Stimulated activated CD8-positive, alpha-beta memory T cell treated with anti-CD3 and anti-CD28 coated beads, Interleukin-7, amount 100 ng/mL, for 24 hours (primary cell): ENCODE measurements at regions not wholly inside any gene's neighbourhood (a gene's known extent, or its start where the extent isn't known, plus 50 kb on each side); places are given as distances from the start of the nearest gene placed in this dataset.
"Not testable (repeated sequence)": the region's sequence is repeated elsewhere in the genome, so short reads cannot be mapped to it uniquely, and the experiment has no call there.

Source experiments
- DNase-seq: peaks from one replicate; pipeline ENCODE4 v3.0.0-alpha.2; 2020; ENCODE audit warnings: low read depth

DNA sequence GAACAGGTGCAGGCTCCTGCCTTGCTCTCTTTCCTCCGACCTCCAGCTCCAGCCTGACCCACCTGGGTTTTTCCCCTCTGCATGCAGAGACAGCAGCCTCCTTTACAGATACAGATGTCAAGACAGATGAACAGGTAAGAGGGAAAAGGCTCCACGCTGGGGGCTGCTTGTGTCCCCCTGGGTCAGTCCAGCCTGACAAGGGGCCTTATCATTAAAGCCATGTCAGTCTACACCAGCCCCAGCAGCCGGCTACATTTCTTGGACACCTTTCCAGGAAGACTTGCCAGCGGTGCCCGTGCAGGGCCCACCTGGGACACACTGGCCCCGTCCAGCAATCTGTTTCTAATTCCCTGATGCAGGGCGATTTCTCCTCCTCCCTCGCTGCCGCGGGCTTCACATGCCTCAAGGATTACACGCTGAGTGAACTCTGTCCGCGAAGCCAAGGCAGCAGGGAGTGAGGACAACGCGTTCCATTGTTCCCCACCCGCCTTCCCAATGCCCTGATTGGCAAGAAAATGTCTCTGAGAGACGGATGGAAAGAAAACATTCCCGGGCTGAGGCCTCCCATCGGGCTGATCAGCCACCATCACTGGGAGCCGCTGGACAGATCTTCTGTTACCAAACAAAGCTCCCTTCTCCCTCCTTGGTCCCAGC, 184.7 kb downstream of the C16orf95 start:
- DNase-seq: no peak

DNA sequence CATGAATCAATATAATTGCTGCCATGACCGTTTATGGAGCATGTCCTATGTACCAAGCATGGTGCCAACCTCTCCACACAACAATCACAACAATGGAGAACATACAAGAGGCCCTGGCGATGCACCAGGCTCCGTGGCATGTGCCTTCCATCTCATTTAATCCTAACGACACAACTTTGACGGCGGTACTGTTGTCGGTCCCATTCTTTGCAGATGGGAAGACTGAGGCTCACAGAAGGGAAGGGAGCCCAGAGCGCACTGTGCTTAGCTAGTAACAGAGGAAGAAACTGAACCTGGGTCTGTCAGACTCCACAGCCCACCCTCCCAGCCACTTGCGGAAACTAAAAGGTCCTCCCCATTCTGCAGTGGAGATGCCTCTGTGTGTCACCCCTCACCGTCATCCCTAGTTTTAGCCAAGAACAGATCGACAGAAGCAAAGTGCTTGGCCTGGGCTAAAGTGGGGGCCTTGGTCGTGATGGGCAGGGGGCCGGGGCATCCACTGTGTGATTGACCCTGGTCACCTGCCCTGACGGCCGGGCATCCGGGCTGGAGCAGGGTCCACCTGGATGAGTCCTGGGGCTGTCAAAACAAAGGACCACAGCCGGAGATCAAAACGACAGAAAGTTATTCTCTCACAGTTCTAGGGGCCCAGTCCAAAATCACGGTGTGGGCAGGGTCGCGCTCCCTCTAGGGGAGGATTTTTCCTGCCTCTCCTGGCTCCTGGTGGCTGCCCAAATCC, 183.9 kb downstream of the C16orf95 start:
- no peak for DNase-seq

DNA sequence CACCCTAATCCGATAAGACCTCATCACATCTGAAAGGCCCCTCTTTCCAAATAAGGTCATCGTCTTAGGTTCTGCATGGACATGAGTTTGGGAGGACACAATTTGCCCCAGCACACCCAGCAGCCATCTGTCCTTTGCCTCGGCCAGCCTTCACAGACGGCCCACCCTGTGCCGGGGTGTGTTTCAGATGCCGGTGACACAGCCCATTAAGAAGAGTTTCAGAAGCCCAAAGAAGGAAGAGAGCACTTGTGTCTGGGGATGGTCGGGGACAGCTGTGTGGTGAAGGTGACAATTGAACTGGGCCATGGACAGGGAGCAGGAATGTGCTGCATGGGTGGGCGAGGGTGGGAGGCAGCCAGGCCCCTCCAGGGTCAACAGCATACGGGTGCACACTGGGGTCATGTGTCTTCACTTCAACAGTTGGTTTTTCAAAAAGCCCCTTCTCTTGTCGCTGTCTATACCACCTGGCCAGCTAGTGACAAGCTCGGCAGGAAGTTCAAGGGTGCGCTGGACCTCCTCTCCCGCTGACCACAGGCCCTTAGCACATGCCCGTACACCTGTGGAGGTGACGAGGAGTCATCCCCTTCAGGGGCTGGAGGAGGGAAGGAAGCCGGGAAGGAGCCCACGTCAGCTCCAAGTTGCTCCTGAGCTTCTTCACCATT, 183.1 kb downstream of the C16orf95 start:
- no peak for DNase-seq

DNA sequence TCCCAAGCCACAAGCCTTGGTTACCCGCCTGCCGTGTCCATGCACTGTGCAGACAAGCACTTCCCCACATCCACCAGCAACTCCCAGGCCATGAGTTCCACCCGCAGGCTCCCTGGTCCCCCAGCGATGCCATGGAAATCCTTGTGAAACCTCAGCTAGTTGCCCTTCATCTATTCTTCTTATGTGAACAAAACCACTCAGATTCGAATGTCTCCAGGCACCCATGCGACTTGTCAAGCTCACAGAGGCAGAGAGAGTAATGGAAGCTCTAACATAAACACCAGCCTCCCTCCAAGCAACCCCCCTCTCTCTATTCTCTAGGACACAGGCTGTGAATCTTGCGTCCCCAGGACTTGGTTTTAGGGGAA, 182.6 kb downstream of the C16orf95 start:
- no peak for DNase-seq

DNA sequence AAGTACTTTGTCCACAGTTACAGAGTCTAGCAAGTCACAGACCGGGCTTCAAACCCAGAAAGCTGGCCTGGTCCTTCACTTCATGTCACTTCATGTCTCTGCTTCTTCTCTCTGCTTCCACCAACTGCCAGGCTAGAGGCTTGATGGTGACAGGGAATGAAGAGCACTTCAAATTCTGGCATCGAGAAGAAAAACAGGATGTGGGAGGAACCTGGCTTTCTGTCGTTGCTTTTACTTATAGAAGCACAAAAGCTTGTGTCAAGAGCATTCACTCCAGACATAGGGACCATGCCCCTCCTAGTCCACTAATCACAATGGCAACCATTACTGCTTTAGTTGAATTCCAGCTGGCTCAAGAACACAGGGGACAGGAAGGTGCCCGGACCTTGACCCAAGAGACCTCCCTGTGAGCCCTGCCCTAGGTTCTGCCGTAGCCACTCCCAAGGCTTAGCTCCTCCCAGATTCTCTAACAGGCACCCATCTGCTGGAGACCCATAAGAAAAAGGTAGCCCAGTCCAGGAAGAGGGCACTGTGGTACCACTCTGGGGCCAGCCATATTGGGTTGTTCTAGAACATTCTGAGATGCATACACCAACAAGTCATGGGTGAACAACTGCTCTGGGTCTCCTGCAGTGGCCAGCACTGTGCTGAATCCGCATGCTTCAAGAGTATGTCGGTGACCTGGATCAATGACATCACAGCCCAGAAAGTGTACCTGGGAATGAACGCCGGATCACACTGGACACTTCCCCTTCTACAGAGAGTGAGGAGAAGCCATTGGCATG, 181.8 kb downstream of the C16orf95 start:
- no peak for DNase-seq

GRCh38 chr16:87138316-87138715, 178.9 kb downstream of the C16orf95 start:
- DNase-seq: no peak

DNA sequence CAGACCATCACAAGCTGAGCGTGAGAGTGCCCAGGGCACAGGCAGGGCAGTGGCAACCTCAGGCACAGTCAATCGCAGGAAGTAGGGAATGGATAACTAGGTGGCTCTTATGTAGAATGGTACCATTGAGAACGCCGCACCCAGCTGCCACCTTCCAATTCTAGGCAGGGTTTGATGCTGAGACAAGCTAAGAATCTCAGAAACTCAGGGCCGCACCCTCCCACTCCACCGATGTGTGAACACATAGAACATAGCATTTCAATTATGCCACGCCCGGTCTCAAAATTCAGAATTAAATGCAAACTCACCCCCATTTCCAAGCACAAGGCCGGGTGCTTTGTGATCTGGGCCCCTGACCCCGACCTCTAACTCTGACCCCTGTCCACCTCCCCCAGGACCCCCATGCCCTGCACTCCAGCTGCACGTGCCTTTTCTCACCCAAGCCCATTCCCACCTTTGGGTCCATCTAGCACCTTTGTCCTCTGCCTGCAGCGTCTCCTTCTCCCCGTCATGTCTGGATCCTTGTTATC, 178.4 kb downstream of the C16orf95 start:
- no peak for DNase-seq

- no peak for DNase-seq
These were observed 176.7 kb downstream of the C16orf95 start for GRCh38 chr16:87140211-87141200.

- DNase-seq: no peak
These were observed 175.8 kb downstream of the C16orf95 start for GRCh38 chr16:87141402-87141801.

GRCh38 chr16:87143661-87144121, 173.5 kb downstream of the C16orf95 start:
- no peak for DNase-seq

- no peak for DNase-seq
These were observed 173.0 kb downstream of the C16orf95 start for GRCh38 chr16:87144232-87144631.

DNA sequence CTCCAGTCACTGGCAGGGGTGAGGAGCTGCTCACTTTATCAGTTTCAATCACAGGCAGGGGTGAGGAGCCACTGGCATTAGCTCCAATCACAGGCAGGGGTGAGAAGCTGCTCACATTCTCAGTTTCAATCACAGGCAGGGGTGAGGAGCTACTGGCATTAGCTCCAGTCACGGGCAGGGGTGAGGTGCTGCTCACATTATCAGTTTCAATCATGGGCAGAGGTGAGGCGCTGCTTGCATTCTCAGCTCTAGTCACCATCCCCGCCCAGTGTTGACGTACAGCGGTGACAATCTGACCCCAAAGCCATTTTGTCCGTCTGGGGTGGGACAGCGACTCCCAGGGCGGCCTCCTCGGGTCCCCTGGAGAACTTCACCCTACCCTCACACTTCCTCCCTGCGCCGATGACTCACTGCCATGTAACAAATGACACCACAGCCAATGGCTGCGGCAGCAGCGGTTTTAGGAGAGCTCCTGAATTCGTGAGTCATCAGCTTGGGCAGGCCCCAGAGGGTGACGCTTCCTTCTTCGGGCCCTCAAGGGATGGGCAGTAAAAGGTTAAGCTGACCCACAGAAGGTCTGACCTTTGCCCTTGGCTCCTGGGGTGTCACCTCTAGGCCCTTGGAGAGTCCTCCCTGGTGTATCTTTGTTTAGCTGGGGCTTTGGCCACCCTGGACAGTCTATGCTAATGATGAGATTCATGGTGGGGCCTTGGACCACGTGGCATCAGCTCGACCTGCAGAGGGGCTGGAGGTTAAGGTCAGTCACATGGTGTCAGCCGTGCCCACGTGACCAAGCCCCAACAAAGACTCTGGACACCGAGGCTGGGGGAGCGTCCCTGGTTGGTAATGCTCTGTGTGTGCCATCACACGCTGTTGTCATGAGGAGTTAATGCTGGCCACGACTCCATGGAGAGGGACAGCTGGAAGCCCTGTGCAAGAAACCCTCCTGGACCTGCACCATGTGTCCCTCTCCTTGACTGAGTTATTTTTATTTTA, 171.7 kb downstream of the C16orf95 start:
- DNase-seq: no peak

DNA sequence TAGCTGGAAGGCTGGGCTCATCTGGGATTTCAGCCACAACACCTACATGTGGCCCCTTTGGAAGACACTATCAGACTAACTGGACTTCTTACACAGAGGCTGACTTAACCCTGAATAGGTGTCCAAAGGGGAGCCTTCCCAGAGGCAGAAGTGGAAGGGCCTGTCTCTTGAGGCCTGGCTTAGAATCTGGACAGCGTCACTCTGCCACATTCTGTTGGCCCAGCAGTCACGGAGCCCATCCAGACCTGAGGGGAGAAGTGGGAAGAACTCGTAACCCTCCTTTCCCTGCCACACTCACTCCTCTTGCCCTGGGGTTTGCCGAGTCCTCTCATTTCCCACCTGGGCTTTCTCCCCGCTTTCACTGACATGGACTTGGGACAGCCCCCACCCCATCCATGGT, 170.5 kb downstream of the C16orf95 start:
- no peak for DNase-seq

DNA sequence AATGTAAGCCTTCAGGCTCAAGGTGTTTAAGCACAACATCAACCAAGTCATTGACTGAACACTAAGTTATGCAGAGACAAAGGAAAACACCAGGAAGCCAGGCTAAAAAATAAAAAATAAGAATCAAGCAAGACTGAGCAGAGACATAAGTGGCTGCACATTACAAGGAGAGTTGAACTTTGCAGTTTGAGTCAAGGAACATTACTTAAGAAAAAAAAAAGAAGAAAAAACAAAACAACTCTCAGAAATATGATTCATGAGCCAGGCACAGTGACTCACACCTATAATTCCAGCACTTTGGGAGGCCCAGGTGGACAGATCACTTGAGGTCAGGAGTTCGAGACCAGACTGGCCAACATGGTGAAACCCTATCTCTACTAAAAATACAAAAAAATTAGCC, 168.1 kb downstream of the C16orf95 start:
- no peak for DNase-seq

DNA sequence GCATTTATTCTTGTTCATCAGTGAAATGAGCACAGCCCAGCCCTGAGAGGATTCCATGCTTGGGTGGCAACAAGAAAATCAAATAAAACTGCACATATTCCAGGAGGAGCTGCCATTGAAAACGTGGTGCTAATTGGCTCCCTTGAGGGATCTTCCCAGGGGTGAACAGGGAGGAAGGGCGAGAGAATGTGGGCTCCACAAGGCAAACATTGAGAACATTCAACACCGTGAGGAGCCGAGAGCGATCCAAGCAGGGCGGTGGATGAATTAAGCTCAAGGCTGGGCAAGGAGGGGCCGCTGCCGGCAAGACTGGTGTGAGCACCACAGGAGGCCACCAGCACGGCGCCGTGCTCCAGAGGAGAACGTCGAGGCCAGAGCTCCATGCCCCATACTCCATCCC, 166.9 kb downstream of the C16orf95 start:
- DNase-seq: no peak

DNA sequence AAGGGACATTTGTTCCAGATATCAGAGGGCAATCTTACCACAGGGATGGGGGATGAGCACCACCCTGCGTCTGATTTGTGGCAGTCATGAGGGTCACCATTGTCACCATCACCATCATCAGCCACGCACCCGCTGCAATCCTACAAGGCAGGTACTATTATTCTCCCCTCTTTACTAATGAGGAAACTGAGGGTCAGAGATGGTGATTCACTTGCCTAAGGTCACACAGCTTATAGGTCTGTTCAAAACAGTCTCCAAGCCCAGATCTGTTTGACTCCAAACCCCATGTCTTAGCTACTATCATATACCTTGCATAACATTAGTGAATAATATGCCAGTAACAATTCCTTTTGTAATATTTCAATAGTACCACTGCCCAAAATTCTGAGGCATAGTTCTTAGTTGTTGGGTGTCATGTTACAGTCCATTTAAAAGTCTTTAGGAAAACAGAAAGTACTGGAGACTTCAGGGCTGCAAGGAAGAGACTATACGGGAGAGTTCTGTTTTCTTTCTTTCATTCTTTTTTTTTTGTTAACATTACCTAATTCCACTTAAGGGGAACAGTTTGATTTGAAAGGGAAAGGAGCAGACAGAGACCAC, 166.4 kb downstream of the C16orf95 start:
- DNase-seq: no peak

- DNase-seq: no peak
These were observed 164.9 kb downstream of the C16orf95 start for GRCh38 chr16:87152221-87152755.

- DNase-seq: no peak
These were observed 163.9 kb downstream of the C16orf95 start for GRCh38 chr16:87153326-87153725.

GRCh38 chr16:87155315-87155714, 161.9 kb downstream of the C16orf95 start:
- DNase-seq: not testable (repeated sequence)
